NCI-H345 treated with DMSO at 0.1 percent for 48 hours (cell line): ENCODE measurements at regions not wholly inside any gene's neighbourhood (a gene's known extent, or its start where the extent isn't known, plus 50 kb on each side); places are given as distances from the start of the nearest gene placed in this dataset.
"Not testable (repeated sequence)": the region's sequence is repeated elsewhere in the genome, so short reads cannot be mapped to it uniquely, and the experiment has no call there.

Experiments
- DNase-seq: peaks from one replicate; lab custom pipeline; 2025; ENCODE audit not compliant: unreplicated experiment; lab: John Stamatoyannopoulos, UW

GRCh38 chr5:112472614-112473013 is 53.5 kb upstream of the EPB41L4A start:
- no peak for DNase-seq

- DNase-seq = no peak
These were observed 54.9 kb upstream of the EPB41L4A start for GRCh38 chr5:112473989-112474388.

- DNase-seq = no peak
These were observed 56.8 kb upstream of the EPB41L4A start for GRCh38 chr5:112475747-112476365.

- no peak for DNase-seq
These were observed 60.3 kb upstream of the EPB41L4A start for GRCh38 chr5:112479418-112479817.

GRCh38 chr5:112480501-112480900 is 61.4 kb upstream of the EPB41L4A start:
- DNase-seq = no peak

GRCh38 chr5:112483704-112484103 is 64.6 kb upstream of the EPB41L4A start:
- DNase-seq = no peak

GRCh38 chr5:112485934-112486355 is 66.9 kb upstream of the EPB41L4A start:
- no peak for DNase-seq

- no peak for DNase-seq
These were observed 72.2 kb upstream of the EPB41L4A start for GRCh38 chr5:112491257-112491656.

GRCh38 chr5:112492291-112492690 is 73.2 kb upstream of the EPB41L4A start:
- no peak for DNase-seq

GRCh38 chr5:112503749-112504501 is 84.8 kb upstream of the EPB41L4A start:
- DNase-seq = not testable (repeated sequence)

GRCh38 chr5:112509097-112509496 is 90.0 kb upstream of the EPB41L4A start:
- not testable (repeated sequence) for DNase-seq

GRCh38 chr5:112511920-112512319 is 92.8 kb upstream of the EPB41L4A start:
- DNase-seq = no peak

GRCh38 chr5:112512901-112513300 is 93.8 kb upstream of the EPB41L4A start:
- no peak for DNase-seq

GRCh38 chr5:112514111-112514510 is 95.0 kb upstream of the EPB41L4A start:
- no peak for DNase-seq

GRCh38 chr5:112520474-112520873 is 101.4 kb upstream of the EPB41L4A start:
- not testable (repeated sequence) for DNase-seq

GRCh38 chr5:112522891-112523673 is 104.0 kb upstream of the EPB41L4A start:
- not testable (repeated sequence) for DNase-seq

GRCh38 chr5:112523674-112524263 is 104.7 kb upstream of the EPB41L4A start:
- not testable (repeated sequence) for DNase-seq

- DNase-seq = no peak
These were observed 106.1 kb upstream of the EPB41L4A start for GRCh38 chr5:112525217-112525616.

- DNase-seq = no peak
These were observed 109.9 kb upstream of the EPB41L4A start for GRCh38 chr5:112528928-112529327.

GRCh38 chr5:112529525-112529924 is 110.4 kb upstream of the EPB41L4A start:
- no peak for DNase-seq

GRCh38 chr5:112532654-112533360 is 113.7 kb upstream of the EPB41L4A start:
- DNase-seq = no peak
